IMR-90 (cell line): ENCODE measurements at regions not wholly inside any gene's neighbourhood (a gene's known extent, or its start where the extent isn't known, plus 50 kb on each side); places are given as distances from the start of the nearest gene placed in this dataset.

Experiments
- ATAC-seq: fragments of 200-7000 bp; cut with Tn5 transposase; 2 replicates; pipeline ENCODE4 v1.9.1; 2020; ENCODE audit warnings: low read depth, mild to moderate bottlenecking, moderate library complexity
- BruUV-seq: library from RNA; stranded (reverse); fragments of 400-500 nt; replicated peaks from 2 replicates; lab custom pipeline; 2021; lab: Mats Ljungman, UMichigan
- CTCF ChIA-PET: fragments of 300-600 bp; formaldehyde crosslinking; extraction: SDS; loops from one replicate; lab custom pipeline; 2021; ENCODE audit warnings: antibody characterized with exemption; lab: Yijun Ruan, JAX
- POLR2A ChIA-PET: fragments of 300-600 bp; sonication (Branson Sonifier 250); formaldehyde crosslinking; loops from one replicate; lab custom pipeline; 2022; ENCODE audit warnings: antibody characterized with exemption; ENCODE audit not compliant: unreplicated experiment; lab: Charles Lee
- DNase-seq: peaks from one replicate; pipeline ENCODE4 v3.0.0; 2013
- H2AFZ ChIP-seq: replicated peaks from 2 replicates; pipeline ENCODE3; 2013; ENCODE audit warnings: low read length, mild to moderate bottlenecking; ENCODE audit not compliant: poor library complexity
- H2AK5ac ChIP-seq: 2 replicates; pipeline ENCODE4 v1.6.1; 2013; ENCODE audit warnings: low read depth, low read length, inconsistent platforms
- H2AK9ac ChIP-seq: replicated peaks from 2 replicates; pipeline ENCODE3; 2013; ENCODE audit warnings: mild to moderate bottlenecking, low read depth, low read length, moderate library complexity; ENCODE audit not compliant: poor library complexity
- H2BK120ac ChIP-seq: 2 replicates; pipeline ENCODE4 v1.6.1; 2013; ENCODE audit warnings: low read depth, low read length, inconsistent platforms
- H2BK15ac ChIP-seq: 3 replicates; pipeline ENCODE4 v1.6.1; 2013; ENCODE audit warnings: low read depth, low read length, inconsistent platforms
- H2BK20ac ChIP-seq: 2 replicates; pipeline ENCODE4 v1.6.1; 2013; ENCODE audit warnings: low read depth, mild to moderate bottlenecking, inconsistent platforms, low read length, moderate library complexity
- H2BK5ac ChIP-seq: 2 replicates; pipeline ENCODE4 v1.6.1; 2013; ENCODE audit warnings: mild to moderate bottlenecking, low read depth, low read length, inconsistent platforms; ENCODE audit not compliant: poor library complexity, severe bottlenecking
- H3K14ac ChIP-seq: replicated peaks from 2 replicates; pipeline ENCODE4 v1.6.1; 2013; ENCODE audit warnings: low read depth, low read length, inconsistent platforms
- H3K18ac ChIP-seq: 2 replicates; pipeline ENCODE4 v1.6.1; 2013; ENCODE audit warnings: low read depth, low read length, control low read depth
- H3K23ac ChIP-seq: 2 replicates; pipeline ENCODE4 v1.6.1; 2013; ENCODE audit warnings: low read depth, low read length, inconsistent platforms
- H3K27ac ChIP-seq: 2 replicates; pipeline ENCODE4 v1.5.1; 2013; ENCODE audit warnings: mild to moderate bottlenecking, control low read depth, low read length; ENCODE audit not compliant: insufficient read depth
- H3K27me3 ChIP-seq: 2 replicates; pipeline ENCODE4 v1.6.1; 2013; ENCODE audit warnings: low read length; ENCODE audit not compliant: control insufficient read depth, insufficient read depth
- H3K36me3 ChIP-seq: 2 replicates; pipeline ENCODE4 v1.6.1; 2013; ENCODE audit warnings: low read length, mixed read lengths; ENCODE audit not compliant: control insufficient read depth, insufficient read depth
- H3K4ac ChIP-seq: 2 replicates; pipeline ENCODE4 v1.6.1; 2013; ENCODE audit warnings: low read depth, low read length, inconsistent platforms
- H3K4me1 ChIP-seq: 2 replicates; pipeline ENCODE4 v1.6.1; 2013; ENCODE audit warnings: low read length, mixed read lengths; ENCODE audit not compliant: control insufficient read depth, insufficient read depth
- H3K4me2 ChIP-seq: 2 replicates; pipeline ENCODE4 v1.6.1; 2013; ENCODE audit warnings: low read depth, mild to moderate bottlenecking, control low read depth, low read length, moderate library complexity
- H3K4me3 ChIP-seq: 2 replicates; pipeline ENCODE4 v1.5.1; 2013; ENCODE audit warnings: low read depth, mild to moderate bottlenecking, control low read depth, low read length, moderate library complexity; ENCODE audit not compliant: insufficient read depth
- H3K56ac ChIP-seq: 2 replicates; pipeline ENCODE4 v1.6.1; 2013; ENCODE audit warnings: low read length, inconsistent platforms; ENCODE audit not compliant: insufficient read depth; ENCODE audit errors: extremely low read depth
- H3K79me1 ChIP-seq, 2 experiments: 2 replicates each; pipeline ENCODE4 v1.6.1; 2013; ENCODE audit warnings: low read length in 2 of 2, inconsistent platforms in 1 of 2, low read depth in 1 of 2
- H3K9ac ChIP-seq: 2 replicates; pipeline ENCODE4 v1.6.1; 2013; ENCODE audit warnings: low read depth, low read length, control low read depth
- H3K9me1 ChIP-seq: 2 replicates; pipeline ENCODE4 v1.6.1; 2013; ENCODE audit warnings: low read length, inconsistent platforms; ENCODE audit not compliant: insufficient read depth
- H3K9me3 ChIP-seq: 2 replicates; pipeline ENCODE4 v1.6.1; 2013; ENCODE audit warnings: low read length; ENCODE audit not compliant: control insufficient read depth, insufficient read depth
- H4K20me1 ChIP-seq: 2 replicates; pipeline ENCODE4 v1.6.1; 2013; ENCODE audit warnings: low read length, inconsistent platforms; ENCODE audit not compliant: insufficient read depth
- H4K5ac ChIP-seq: 2 replicates; pipeline ENCODE4 v1.6.1; 2013; ENCODE audit warnings: mild to moderate bottlenecking, low read depth, low read length, control low read depth
- H4K8ac ChIP-seq, 2 experiments: 2 replicates each; pipeline ENCODE4 v1.6.1; 2013; ENCODE audit warnings: low read depth in 2 of 2, low read length in 2 of 2, control low read depth in 1 of 2, inconsistent platforms in 1 of 2
- H4K91ac ChIP-seq: 2 replicates; pipeline ENCODE4 v1.6.1; 2013; ENCODE audit warnings: low read depth, low read length, inconsistent platforms; ENCODE audit not compliant: insufficient read depth
- BHLHE40 ChIP-seq: fragments of 150-350 bp; IDR thresholded peaks from 2 replicates; pipeline ENCODE4 v1.6.1; 2016; ENCODE audit warnings: mild to moderate bottlenecking, low read depth, low read length
- CEBPB ChIP-seq: IDR thresholded peaks from 2 replicates; pipeline ENCODE4 v1.6.1; 2012; ENCODE audit warnings: low read depth, low read length, improper control_type of control experiment
- CHD1 ChIP-seq: IDR thresholded peaks from 2 replicates; pipeline ENCODE4 v1.6.1; 2012; ENCODE audit warnings: low read depth, low read length, improper control_type of control experiment
- FOS ChIP-seq: fragments of 150-350 bp; IDR thresholded peaks from 2 replicates; pipeline ENCODE4 v1.6.1; 2016; ENCODE audit warnings: low read depth, low read length
- MAFK ChIP-seq: IDR thresholded peaks from 2 replicates; pipeline ENCODE4 v1.6.1; 2012; ENCODE audit warnings: low read depth, low read length, improper control_type of control experiment
- MAZ ChIP-seq: IDR thresholded peaks from 2 replicates; pipeline ENCODE4 v1.6.1; 2012; ENCODE audit warnings: low read depth, mild to moderate bottlenecking, low read length, improper control_type of control experiment, moderate library complexity, borderline replicate concordance
- MXI1 ChIP-seq: IDR thresholded peaks from 2 replicates; pipeline ENCODE4 v1.6.1; 2012; ENCODE audit warnings: low read depth, mild to moderate bottlenecking, low read length, moderate library complexity, borderline replicate concordance
- NFE2L2 ChIP-seq: fragments of 150-350 bp; IDR thresholded peaks from 2 replicates; pipeline ENCODE4 v1.6.1; 2016; ENCODE audit warnings: low read depth, mild to moderate bottlenecking, low read length
- POLR2A ChIP-seq: IDR thresholded peaks from 2 replicates; pipeline ENCODE4 v1.6.1; 2012; ENCODE audit warnings: mild to moderate bottlenecking, low read depth, low read length
- RAD21 ChIP-seq: IDR thresholded peaks from 2 replicates; pipeline ENCODE4 v1.6.1; 2012; ENCODE audit warnings: low read length, improper control_type of control experiment
- RCOR1 ChIP-seq: IDR thresholded peaks from 2 replicates; pipeline ENCODE4 v1.6.1; 2012; ENCODE audit warnings: mild to moderate bottlenecking, low read length, improper control_type of control experiment; ENCODE audit not compliant: insufficient replicate concordance
- RFX5 ChIP-seq: IDR thresholded peaks from 2 replicates; pipeline ENCODE4 v1.8.0; 2012; ENCODE audit warnings: low read depth, mild to moderate bottlenecking, low read length, moderate library complexity
- SMC3 ChIP-seq: fragments of 150-350 bp; IDR thresholded peaks from 2 replicates; pipeline ENCODE4 v1.6.1; 2016; ENCODE audit warnings: low read depth, mild to moderate bottlenecking, antibody characterized with exemption, low read length, moderate library complexity
- WGBS, 2 experiments: methylation state at CpG; one replicate each; pipeline versions ENCODE4 v1.1.5 to v1.1.7; 2013; ENCODE audit warnings: missing lambda C conversion rate in 2 of 2; ENCODE audit not compliant: insufficient read length in 1 of 2; ENCODE audit errors: extremely low coverage in 2 of 2; 5-methylcytosine and 5-hydroxymethylcytosine counted together
- dilution Hi-C: fragments of 300-500 bp; cut with HindIII; formaldehyde crosslinking; loops from one replicate; pipeline ENCODE4 v1.14.3; 2018; ENCODE audit warnings: low sequenced_read_pairs; ENCODE audit not compliant: unreplicated experiment
- in situ Hi-C: fragments of 300-500 bp; cut with MboI; formaldehyde crosslinking; loops from 3 replicates; pipeline ENCODE4 v1.14.3; 2019; ENCODE audit warnings: low sequenced_read_pairs, inconsistent platforms, mixed read lengths
- intact Hi-C: fragments of 100-400 bp; cut with micrococcal nuclease; formaldehyde crosslinking; loops from 2 replicates; pipeline ENCODE4 v1.10.0; 2022
- TF ChIP-seq, protein P1 (sequence below): conservative IDR thresholded peaks from 2 replicates; pipeline ENCODE4 v1.5.1; 2012; ENCODE audit warnings: mild to moderate bottlenecking, low read depth, low read length, improper control_type of control experiment
- TF ChIP-seq, protein P2 (sequence below): fragments of 150-350 bp; IDR thresholded peaks from 2 replicates; pipeline ENCODE4 v1.6.1; 2016; ENCODE audit warnings: low read depth, mild to moderate bottlenecking, low read length, moderate library complexity, borderline replicate concordance
- TF ChIP-seq, protein P3 (sequence below): fragments of 150-350 bp; IDR thresholded peaks from 2 replicates; pipeline ENCODE4 v1.6.1; 2017; ENCODE audit warnings: mild to moderate bottlenecking, antibody characterized with exemption, low read length, low read depth

DNA sequence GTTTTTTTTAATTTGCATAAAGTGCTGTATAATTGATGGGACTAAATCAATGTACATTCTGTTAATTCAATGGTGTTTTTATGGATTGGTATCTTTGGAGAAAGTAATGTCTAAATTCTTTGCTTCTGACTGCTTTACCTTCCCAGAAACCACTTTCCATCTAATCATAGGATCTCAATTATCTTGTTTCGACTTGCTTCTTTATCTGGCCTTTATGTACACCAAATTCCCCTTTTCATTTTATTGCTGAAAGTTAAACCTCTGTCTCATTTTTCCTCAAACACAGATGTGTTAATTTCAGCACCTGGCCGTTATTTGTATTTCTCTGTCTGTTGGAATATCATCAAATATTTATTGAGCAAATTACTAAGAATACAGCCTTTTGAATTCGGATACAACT lies 287.3 kb upstream of the GBE1 start:
- H3K56ac ChIP-seq, result no peak overlapping the region
- no peak overlapping the region for H3K4me3 ChIP-seq
- H3K4me1 ChIP-seq, result no peaks in the 10 kb centered on the region
- no peak for DNase-seq
- no peak overlapping the region for H2BK15ac ChIP-seq
- TF ChIP-seq, protein P1, sequence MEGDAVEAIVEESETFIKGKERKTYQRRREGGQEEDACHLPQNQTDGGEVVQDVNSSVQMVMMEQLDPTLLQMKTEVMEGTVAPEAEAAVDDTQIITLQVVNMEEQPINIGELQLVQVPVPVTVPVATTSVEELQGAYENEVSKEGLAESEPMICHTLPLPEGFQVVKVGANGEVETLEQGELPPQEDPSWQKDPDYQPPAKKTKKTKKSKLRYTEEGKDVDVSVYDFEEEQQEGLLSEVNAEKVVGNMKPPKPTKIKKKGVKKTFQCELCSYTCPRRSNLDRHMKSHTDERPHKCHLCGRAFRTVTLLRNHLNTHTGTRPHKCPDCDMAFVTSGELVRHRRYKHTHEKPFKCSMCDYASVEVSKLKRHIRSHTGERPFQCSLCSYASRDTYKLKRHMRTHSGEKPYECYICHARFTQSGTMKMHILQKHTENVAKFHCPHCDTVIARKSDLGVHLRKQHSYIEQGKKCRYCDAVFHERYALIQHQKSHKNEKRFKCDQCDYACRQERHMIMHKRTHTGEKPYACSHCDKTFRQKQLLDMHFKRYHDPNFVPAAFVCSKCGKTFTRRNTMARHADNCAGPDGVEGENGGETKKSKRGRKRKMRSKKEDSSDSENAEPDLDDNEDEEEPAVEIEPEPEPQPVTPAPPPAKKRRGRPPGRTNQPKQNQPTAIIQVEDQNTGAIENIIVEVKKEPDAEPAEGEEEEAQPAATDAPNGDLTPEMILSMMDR, result no peak
- TF ChIP-seq BHLHE40 (no peak), MAZ (no peak), FOS (no peak), CHD1 (no peak), RCOR1 (no peak), MAFK (no peak), RFX5 (no peak), MXI1 (no peak), CEBPB (no peak), SMC3 (no peak), RAD21 (no peak), POLR2A (no peak), NFE2L2 (no peak)
- TF ChIP-seq, protein P2, sequence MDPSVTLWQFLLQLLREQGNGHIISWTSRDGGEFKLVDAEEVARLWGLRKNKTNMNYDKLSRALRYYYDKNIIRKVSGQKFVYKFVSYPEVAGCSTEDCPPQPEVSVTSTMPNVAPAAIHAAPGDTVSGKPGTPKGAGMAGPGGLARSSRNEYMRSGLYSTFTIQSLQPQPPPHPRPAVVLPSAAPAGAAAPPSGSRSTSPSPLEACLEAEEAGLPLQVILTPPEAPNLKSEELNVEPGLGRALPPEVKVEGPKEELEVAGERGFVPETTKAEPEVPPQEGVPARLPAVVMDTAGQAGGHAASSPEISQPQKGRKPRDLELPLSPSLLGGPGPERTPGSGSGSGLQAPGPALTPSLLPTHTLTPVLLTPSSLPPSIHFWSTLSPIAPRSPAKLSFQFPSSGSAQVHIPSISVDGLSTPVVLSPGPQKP, result no peak
- TF ChIP-seq, protein P3, sequence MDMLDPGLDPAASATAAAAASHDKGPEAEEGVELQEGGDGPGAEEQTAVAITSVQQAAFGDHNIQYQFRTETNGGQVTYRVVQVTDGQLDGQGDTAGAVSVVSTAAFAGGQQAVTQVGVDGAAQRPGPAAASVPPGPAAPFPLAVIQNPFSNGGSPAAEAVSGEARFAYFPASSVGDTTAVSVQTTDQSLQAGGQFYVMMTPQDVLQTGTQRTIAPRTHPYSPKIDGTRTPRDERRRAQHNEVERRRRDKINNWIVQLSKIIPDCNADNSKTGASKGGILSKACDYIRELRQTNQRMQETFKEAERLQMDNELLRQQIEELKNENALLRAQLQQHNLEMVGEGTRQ, result no peak
- H3K9me3 ChIP-seq, result no peaks in the 10 kb centered on the region
- intact Hi-C loops, result no loop called here
- H4K8ac ChIP-seq, result no peak overlapping the region
- H4K20me1 ChIP-seq, result no peaks in the 10 kb centered on the region
- H3K36me3 ChIP-seq, result no peaks in the 10 kb centered on the region
- WGBS, 2 experiments, result 20% methylated on average over 1 of the region's 3 CpGs; no CpG with 5 or more reads in 1 of the 2 experiments
- no peak overlapping the region for H3K9ac ChIP-seq
- H2BK5ac ChIP-seq, result no peak overlapping the region
- no peak overlapping the region for H3K27ac ChIP-seq
- no peaks in the 10 kb centered on the region for H3K27me3 ChIP-seq
- in situ Hi-C loops, result no loop called here
- no peak overlapping the region for H2BK20ac ChIP-seq
- no peak overlapping the region for H3K23ac ChIP-seq
- POLR2A ChIA-PET, result no interaction called here
- no peak overlapping the region for H2AFZ ChIP-seq
- no peak overlapping the region for H2AK9ac ChIP-seq
- no peaks in the 10 kb centered on the region for H3K9me1 ChIP-seq
- H3K4me2 ChIP-seq, result no peak overlapping the region
- no peak overlapping the region for H2AK5ac ChIP-seq
- no peak overlapping the region for H3K14ac ChIP-seq
- H3K4ac ChIP-seq, result no peak overlapping the region
- no peak overlapping the region for H2BK120ac ChIP-seq
- dilution Hi-C loops, result no loop called here
- H3K18ac ChIP-seq, result no peak overlapping the region
- ATAC-seq, result no peak
- BruUV-seq, result no TSS peak
- H4K91ac ChIP-seq, result no peak overlapping the region
- CTCF ChIA-PET, result no interaction called here
- no peak overlapping the region for H4K5ac ChIP-seq
- H3K79me1 ChIP-seq, result no peaks in the 10 kb centered on the region
